GM12878 (cell line): ENCODE measurements at regions not wholly inside any gene's neighbourhood (a gene's known extent, or its start where the extent isn't known, plus 50 kb on each side); places are given as distances from the start of the nearest gene placed in this dataset.

ENCODE experiments used
- ATAC-seq: fragments of 200-7000 bp; cut with Tn5 transposase; 3 replicates; pipeline ENCODE4 v1.9.1; 2020; ENCODE audit warnings: mild to moderate bottlenecking, moderate library complexity
- BruUV-seq: library from RNA; stranded (reverse); fragments of 400-500 nt; replicated peaks from 2 replicates; lab custom pipeline; 2021; lab: Mats Ljungman, UMichigan
- CTCF ChIA-PET: fragments of 300-600 bp; sonication (Branson Sonifier 250); formaldehyde crosslinking; extraction: SDS; loops from one replicate; lab custom pipeline; 2021; ENCODE audit warnings: inconsistent platforms; lab: Yijun Ruan, JAX
- POLR2A ChIA-PET: fragments of 350-600 bp; formaldehyde crosslinking; extraction: SDS; loops from one replicate; lab custom pipeline; 2021; ENCODE audit warnings: inconsistent platforms; lab: Charles Lee
- RAD21 ChIA-PET: fragments of 300-600 bp; sonication (Branson Sonifier 250); formaldehyde crosslinking; loops from one replicate; lab custom pipeline; 2023; ENCODE audit warnings: antibody characterized with exemption; ENCODE audit not compliant: unreplicated experiment; lab: Charles Lee
- SMC1A ChIA-PET: fragments of 300-600 bp; sonication (Branson Sonifier 250); formaldehyde crosslinking; loops from one replicate; lab custom pipeline; 2023; ENCODE audit not compliant: unreplicated experiment, uncharacterized antibody; lab: Charles Lee
- DNase-seq: peaks from one replicate; pipeline ENCODE4 v3.0.0-alpha.2; 2011; ENCODE audit warnings: low read depth, low spot score
- FAIRE-seq: peaks from 3 replicates; lab custom pipeline; 2011; peaks lifted over from hg19 to GRCh38; lab: Jason Lieb, UNC
- H2AFZ ChIP-seq: 2 replicates; pipeline ENCODE4 v1.6.0; 2011; ENCODE audit warnings: low read depth, low read length, control low read depth; ENCODE audit not compliant: control insufficient read depth
- H3K27ac ChIP-seq: 2 replicates; pipeline ENCODE4 v1.5.1; 2011; ENCODE audit warnings: control low read depth; ENCODE audit not compliant: control insufficient read depth, insufficient read depth
- H3K27me3 ChIP-seq, 2 experiments: replicated peaks in 1 of 2; 2 replicates each; pipeline versions ENCODE4 v1.6.0 to v1.6.1; 2011; ENCODE audit warnings: low read length in 1 of 2; ENCODE audit not compliant: control insufficient read depth in 2 of 2, insufficient read depth in 2 of 2
- H3K36me3 ChIP-seq, 2 experiments: 2 replicates each; pipeline ENCODE4 v1.5.1; 2011; ENCODE audit warnings: low read length in 1 of 2; ENCODE audit not compliant: control insufficient read depth in 2 of 2, insufficient read depth in 2 of 2
- H3K4me1 ChIP-seq: 2 replicates; pipeline ENCODE4 v1.6.1; 2011; ENCODE audit warnings: mild to moderate bottlenecking, low read length, moderate library complexity, mixed read lengths; ENCODE audit not compliant: control insufficient read depth, insufficient read depth
- H3K4me2 ChIP-seq: 2 replicates; pipeline ENCODE4 v1.6.0; 2011; ENCODE audit warnings: control low read depth; ENCODE audit not compliant: control insufficient read depth, insufficient read depth
- H3K4me3 ChIP-seq: fragments of 200-600 bp; sonication (generic); 2 replicates; pipeline ENCODE4 v1.5.1; 2016
- H3K79me2 ChIP-seq: 2 replicates; pipeline ENCODE4 v1.6.0; 2011; ENCODE audit warnings: low read length; ENCODE audit not compliant: control insufficient read depth, insufficient read depth
- H3K9ac ChIP-seq: 2 replicates; pipeline ENCODE4 v1.8.0; 2011; ENCODE audit warnings: low read length, control low read depth, mixed read lengths; ENCODE audit not compliant: control insufficient read depth, insufficient read depth
- H3K9me3 ChIP-seq: replicated peaks from 3 replicates; pipeline ENCODE4 v1.5.1; 2011; ENCODE audit warnings: mild to moderate bottlenecking, low read length; ENCODE audit not compliant: control insufficient read depth, insufficient read depth
- H4K20me1 ChIP-seq: 2 replicates; pipeline ENCODE4 v1.6.0; 2011; ENCODE audit not compliant: control insufficient read depth, insufficient read depth
- CHD4 ChIP-seq: fragments of 200-600 bp; sonication (generic); IDR thresholded peaks from 2 replicates; pipeline ENCODE4 v1.6.1; 2016; ENCODE audit warnings: mild to moderate bottlenecking
- E4F1 ChIP-seq: fragments of 450-650 bp; IDR thresholded peaks from 2 replicates; pipeline ENCODE4 v1.6.1; 2018; ENCODE audit warnings: borderline replicate concordance, mild to moderate bottlenecking; ENCODE audit not compliant: partially characterized antibody
- EZH2 ChIP-seq: IDR thresholded peaks from 2 replicates; pipeline ENCODE4 v1.6.1; 2012; ENCODE audit warnings: low read depth, mild to moderate bottlenecking, control low read depth, inconsistent platforms, low read length, borderline replicate concordance; ENCODE audit not compliant: control insufficient read depth
- IRF4 ChIP-seq: IDR thresholded peaks from 2 replicates; pipeline ENCODE4 v1.6.1; 2011; ENCODE audit warnings: low read depth, low read length
- KAT2A ChIP-seq: conservative IDR thresholded peaks from 2 replicates; pipeline ENCODE4 v1.6.1; 2011; ENCODE audit warnings: low read depth, low read length; ENCODE audit not compliant: control insufficient read depth
- MTA3 ChIP-seq: IDR thresholded peaks from 2 replicates; pipeline ENCODE4 v1.6.1; 2012; ENCODE audit warnings: low read length, inconsistent platforms, borderline replicate concordance
- NBN ChIP-seq: fragments of 450-650 bp; IDR thresholded peaks from 2 replicates; pipeline ENCODE4 v1.6.1; 2016
- NFYA ChIP-seq: IDR thresholded peaks from 2 replicates; pipeline ENCODE4 v1.6.1; 2011; ENCODE audit warnings: low read depth, mild to moderate bottlenecking, low read length, improper control_type of control experiment, borderline replicate concordance
- NR2C2 ChIP-seq: IDR thresholded peaks from 2 replicates; pipeline ENCODE4 v1.6.1; 2011; ENCODE audit warnings: borderline replicate concordance, low read depth; ENCODE audit not compliant: control insufficient read depth, insufficient read length
- RB1 ChIP-seq: fragments of 450-650 bp; formaldehyde crosslinking; IDR thresholded peaks from 2 replicates; pipeline ENCODE4 v1.6.1; 2017; ENCODE audit warnings: mild to moderate bottlenecking, borderline replicate concordance
- RFX5 ChIP-seq: IDR thresholded peaks from 2 replicates; pipeline ENCODE4 v1.6.1; 2011; ENCODE audit warnings: low read depth, low read length, improper control_type of control experiment
- ZBTB11 ChIP-seq: fragments of 450-650 bp; formaldehyde crosslinking; IDR thresholded peaks from 2 replicates; pipeline ENCODE4 v1.5.0; 2022; ENCODE audit warnings: mild to moderate bottlenecking, missing genetic modification characterization
- ZNF687 ChIP-seq: fragments of 450-650 bp; IDR thresholded peaks from 2 replicates; pipeline ENCODE4 v1.6.1; 2017; ENCODE audit warnings: mild to moderate bottlenecking, moderate library complexity
- ZSCAN29 ChIP-seq: fragments of 450-650 bp; IDR thresholded peaks from 2 replicates; pipeline ENCODE4 v1.6.1; 2017; ENCODE audit warnings: mild to moderate bottlenecking, moderate library complexity
- WGBS: methylation state at CpG from one replicate; pipeline ENCODE4 v1.1.6; 2016; ENCODE audit warnings: low lambda C conversion rate; ENCODE audit not compliant: insufficient replicate concordance, insufficient coverage; ENCODE audit errors: missing lambda C conversion rate; 5-methylcytosine and 5-hydroxymethylcytosine counted together
- in situ Hi-C: fragments of 300-500 bp; cut with MboI; formaldehyde crosslinking; loops from 9 replicates; pipeline ENCODE4 v1.14.3; 2018; ENCODE audit warnings: mixed read lengths
- intact Hi-C: fragments of 100-400 bp; cut with micrococcal nuclease; formaldehyde crosslinking; loops from one replicate; pipeline ENCODE4 v1.14.2; 2022; ENCODE audit not compliant: unreplicated experiment
- TF ChIP-seq, protein P1 (sequence below): IDR thresholded peaks from 2 replicates; pipeline ENCODE4 v1.6.1; 2011; ENCODE audit warnings: low read depth, low read length, improper control_type of control experiment, borderline replicate concordance

DNA sequence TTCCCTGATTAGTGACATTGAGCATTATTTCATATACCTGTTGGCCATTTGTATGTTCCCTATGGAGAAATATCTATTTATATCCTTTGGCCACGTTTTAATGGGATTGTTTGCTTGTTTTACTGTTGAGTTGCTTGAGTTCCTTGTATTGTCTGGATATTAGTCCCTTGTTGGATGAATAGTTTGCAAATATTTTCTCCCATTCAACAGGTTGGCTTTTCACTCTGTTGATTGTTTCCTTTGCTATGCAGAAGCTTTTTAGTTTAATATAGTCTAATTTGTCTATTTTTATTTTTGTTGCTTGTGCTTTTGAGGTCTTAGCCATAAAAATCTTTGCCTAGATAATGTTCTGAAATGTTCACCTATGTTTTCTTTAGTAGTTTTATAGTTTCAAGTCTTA lies 60.2 kb upstream of the HUWE1 start:
- intact Hi-C loops, result no loop called here
- no peak for TF ChIP-seq NBN
- TF ChIP-seq ZSCAN29, result no peak
- TF ChIP-seq CHD4, result no peak
- TF ChIP-seq, protein P1, sequence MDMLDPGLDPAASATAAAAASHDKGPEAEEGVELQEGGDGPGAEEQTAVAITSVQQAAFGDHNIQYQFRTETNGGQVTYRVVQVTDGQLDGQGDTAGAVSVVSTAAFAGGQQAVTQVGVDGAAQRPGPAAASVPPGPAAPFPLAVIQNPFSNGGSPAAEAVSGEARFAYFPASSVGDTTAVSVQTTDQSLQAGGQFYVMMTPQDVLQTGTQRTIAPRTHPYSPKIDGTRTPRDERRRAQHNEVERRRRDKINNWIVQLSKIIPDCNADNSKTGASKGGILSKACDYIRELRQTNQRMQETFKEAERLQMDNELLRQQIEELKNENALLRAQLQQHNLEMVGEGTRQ, result no peak
- TF ChIP-seq KAT2A, result no peak
- TF ChIP-seq RFX5, result no peak
- no peak for TF ChIP-seq ZNF687
- no peak for TF ChIP-seq NR2C2
- TF ChIP-seq RB1, result no peak
- TF ChIP-seq NFYA, result no peak
- no peak for TF ChIP-seq ZBTB11 (CRISPR knock-in tag)
- TF ChIP-seq IRF4, result no peak
- no peak for TF ChIP-seq EZH2
- no peak for TF ChIP-seq MTA3
- no peak for TF ChIP-seq E4F1

More for the DNA sequence above, 60.2 kb upstream of the HUWE1 start:
- no peak overlapping the region for H2AFZ ChIP-seq
- no peaks in the 10 kb centered on the region for H3K27me3 ChIP-seq
- H3K4me3 ChIP-seq, result no peak overlapping the region
- WGBS, result 45% methylated on average over 1 of the region's 1 CpG
- no peak for DNase-seq
- H3K4me2 ChIP-seq, result no peak overlapping the region
- H3K27ac ChIP-seq, result no peak overlapping the region
- no TSS peak for BruUV-seq
- ChIA-PET SMC1A (interaction anchor here (1.1 kb wide), 1 partner anchor 9 kb away, joined by 3 read pairs; no protein-coding TSS in a partner anchor), RAD21 (no interaction called here), CTCF (no interaction called here), POLR2A (no interaction called here)
- no peaks in the 10 kb centered on the region for H3K79me2 ChIP-seq
- in situ Hi-C loops, result no loop called here
- no peaks in the 10 kb centered on the region for H3K4me1 ChIP-seq
- no peaks in the 10 kb centered on the region; the same call in 2 of the 3 replicates for H3K9me3 ChIP-seq
- H3K9ac ChIP-seq, result no peak overlapping the region
- no peak for ATAC-seq
- no peaks in the 10 kb centered on the region for H3K36me3 ChIP-seq
- no peaks in the 10 kb centered on the region for H4K20me1 ChIP-seq
- no peak for FAIRE-seq
